MM.1S (cell line): ENCODE measurements at regions not wholly inside any gene's neighbourhood (a gene's known extent, or its start where the extent isn't known, plus 50 kb on each side); places are given as distances from the start of the nearest gene placed in this dataset.

Experiments
- DNase-seq: peaks from one replicate; pipeline ENCODE4 v3.0.0-alpha.2; 2015
- H2AFZ ChIP-seq: fragments of 300-600 bp; sonication (generic); 2 replicates; pipeline ENCODE4 v1.6.0; 2016; ENCODE audit warnings: antibody characterized with exemption, low read length
- H3F3A ChIP-seq: fragments of 300-600 bp; sonication (generic); 2 replicates; pipeline ENCODE4 v1.6.1; 2016; ENCODE audit warnings: mild to moderate bottlenecking, antibody characterized with exemption, low read length, moderate library complexity, mixed read lengths; ENCODE audit not compliant: insufficient read depth
- H3K27ac ChIP-seq: fragments of 300-600 bp; sonication (generic); 2 replicates; pipeline ENCODE4 v1.5.1; 2016; ENCODE audit warnings: mild to moderate bottlenecking, low read length
- H3K27me3 ChIP-seq: fragments of 300-600 bp; sonication (generic); replicated peaks from 2 replicates; pipeline ENCODE4 v1.6.0; 2016; ENCODE audit warnings: low read length; ENCODE audit not compliant: insufficient read depth
- H3K36me3 ChIP-seq: fragments of 300-600 bp; sonication (generic); replicated peaks from 2 replicates; pipeline ENCODE4 v1.6.1; 2016; ENCODE audit warnings: mild to moderate bottlenecking, low read length, mixed read lengths; ENCODE audit not compliant: insufficient read depth
- H3K4me1 ChIP-seq: fragments of 300-600 bp; sonication (generic); 2 replicates; pipeline ENCODE4 v1.6.1; 2016; ENCODE audit warnings: low read length, mixed read lengths
- H3K4me2 ChIP-seq: fragments of 300-600 bp; sonication (generic); 2 replicates; pipeline ENCODE4 v1.6.0; 2016; ENCODE audit warnings: low read depth, low read length
- H3K4me3 ChIP-seq: fragments of 300-600 bp; sonication (generic); 2 replicates; pipeline ENCODE4 v1.5.1; 2016; ENCODE audit warnings: low read length, mixed read lengths
- H3K79me2 ChIP-seq: fragments of 300-600 bp; sonication (generic); 2 replicates; pipeline ENCODE4 v1.6.1; 2016; ENCODE audit warnings: mixed run types, low read length, mixed read lengths
- H3K9ac ChIP-seq: fragments of 300-600 bp; sonication (generic); 2 replicates; pipeline ENCODE4 v1.6.1; 2016; ENCODE audit warnings: low read length, mixed read lengths
- H3K9me2 ChIP-seq: fragments of 300-600 bp; sonication (generic); replicated peaks from 2 replicates; pipeline ENCODE4 v1.6.1; 2016; ENCODE audit warnings: mild to moderate bottlenecking, low read length, mixed read lengths; ENCODE audit not compliant: insufficient read depth
- H3K9me3 ChIP-seq: fragments of 300-600 bp; sonication (generic); replicated peaks from 2 replicates; pipeline ENCODE4 v1.6.1; 2016; ENCODE audit warnings: mild to moderate bottlenecking, low read length, mixed read lengths; ENCODE audit not compliant: insufficient read depth
- H4K20me1 ChIP-seq: fragments of 300-600 bp; sonication (generic); 2 replicates; pipeline ENCODE4 v1.6.1; 2016; ENCODE audit warnings: mild to moderate bottlenecking, low read length, moderate library complexity, mixed read lengths; ENCODE audit not compliant: insufficient read depth
- CTCF ChIP-seq: fragments of 300-600 bp; sonication (generic); IDR thresholded peaks from 2 replicates; pipeline ENCODE4 v1.5.1; 2016; ENCODE audit warnings: antibody characterized with exemption, low read length, mixed read lengths
- EZH2 ChIP-seq: fragments of 300-600 bp; sonication (generic); optimal IDR thresholded peaks from 2 replicates; pipeline ENCODE3; 2017; ENCODE audit warnings: low read depth, mild to moderate bottlenecking, antibody characterized with exemption, low read length, mixed read lengths
- EZH2phosphoT487 ChIP-seq: fragments of 300-600 bp; sonication (generic); IDR thresholded peaks from 2 replicates; pipeline ENCODE4 v1.6.1; 2018; ENCODE audit warnings: antibody characterized with exemption, low read length

GRCh38 chr3:193948459-193948858 lies 187.5 kb upstream of the HES1 start:
- H3K27ac ChIP-seq: no peak overlapping the region
- no peak overlapping the region for H3K4me2 ChIP-seq
- H3K36me3 ChIP-seq: no peaks in the 10 kb centered on the region
- no peaks in the 10 kb centered on the region for H3K9me3 ChIP-seq
- no peaks in the 10 kb centered on the region for H3K9me2 ChIP-seq
- peak; percentile 33 for DNase-seq
- H3F3A ChIP-seq: no peaks in the 10 kb centered on the region
- H2AFZ ChIP-seq: no peak overlapping the region
- TF ChIP-seq EZH2 (no peak), EZH2phosphoT487 (no peak), CTCF (no peak)
- H3K27me3 ChIP-seq: no peaks in the 10 kb centered on the region
- H3K9ac ChIP-seq: no peak overlapping the region
- H3K79me2 ChIP-seq: no peaks in the 10 kb centered on the region
- H4K20me1 ChIP-seq: no peaks in the 10 kb centered on the region
- H3K4me1 ChIP-seq: no peaks in the 10 kb centered on the region
- H3K4me3 ChIP-seq: no peak overlapping the region

GRCh38 chr3:193951859-193952258 lies 184.1 kb upstream of the HES1 start:
- H4K20me1 ChIP-seq: no peaks in the 10 kb centered on the region
- H3K9me3 ChIP-seq: no peaks in the 10 kb centered on the region
- DNase-seq: no peak
- no peaks in the 10 kb centered on the region for H3K79me2 ChIP-seq
- H3K36me3 ChIP-seq: no peaks in the 10 kb centered on the region
- no peak overlapping the region for H3K9ac ChIP-seq
- no peaks in the 10 kb centered on the region for H3K4me1 ChIP-seq
- TF ChIP-seq CTCF (no peak), EZH2phosphoT487 (no peak), EZH2 (no peak)
- H3F3A ChIP-seq: no peaks in the 10 kb centered on the region
- H3K9me2 ChIP-seq: no peaks in the 10 kb centered on the region
- H3K27ac ChIP-seq: no peak overlapping the region
- no peak overlapping the region for H3K4me3 ChIP-seq
- no peak overlapping the region for H3K4me2 ChIP-seq
- no peak overlapping the region for H2AFZ ChIP-seq
- H3K27me3 ChIP-seq: no peaks in the 10 kb centered on the region

GRCh38 chr3:193954752-193955151 lies 181.2 kb upstream of the HES1 start:
- Histone ChIP-seq H3K9me2 (no peaks in the 10 kb centered on the region), H3K4me1 (no peaks in the 10 kb centered on the region), H3K36me3 (no peaks in the 10 kb centered on the region), H3K4me3 (no peak overlapping the region), H3K27me3 (no peaks in the 10 kb centered on the region), H2AFZ (no peak overlapping the region), H3K4me2 (no peak overlapping the region), H3K9me3 (no peaks in the 10 kb centered on the region), H3K27ac (no peak overlapping the region), H4K20me1 (no peaks in the 10 kb centered on the region), H3K9ac (no peak overlapping the region), H3F3A (no peaks in the 10 kb centered on the region), H3K79me2 (no peaks in the 10 kb centered on the region)
- no peak for DNase-seq
- TF ChIP-seq EZH2phosphoT487: no peak
- no peak for TF ChIP-seq EZH2
- no peak for TF ChIP-seq CTCF
